Psoas muscle (tissue), 7 donors: ENCODE measurements at regions not wholly inside any gene's neighbourhood (a gene's known extent, or its start where the extent isn't known, plus 50 kb on each side); places are given as distances from the start of the nearest gene placed in this dataset.

Experiments
- ATAC-seq, 4 donors: fragments of 200-7000 bp; cut with Tn5 transposase; one replicate each; pipeline ENCODE4 v1.9.1; 2020; ENCODE audit warnings: moderate library complexity in 3 of 4, mild to moderate bottlenecking in 2 of 4
- DNase-seq, 2 donors: peaks; one replicate each; pipeline ENCODE4 v3.0.0-alpha.2; 2020
- H3K27ac ChIP-seq: fragments of 200-600 bp; one replicate; pipeline ENCODE4 v1.8.0; 2022
- H3K27me3 ChIP-seq, 3 donors: fragments of 200-600 bp in 1 of 3; one replicate each; pipeline versions ENCODE4 v1.6.1 to v1.8.0; 2013 to 2022; ENCODE audit warnings: low read length in 2 of 3, mild to moderate bottlenecking in 2 of 3, moderate library complexity in 1 of 3; ENCODE audit not compliant: insufficient read depth in 3 of 3
- H3K36me3 ChIP-seq, 2 donors: fragments of 200-600 bp in 1 of 2; one replicate each; pipeline versions ENCODE4 v1.6.1 to v1.8.0; 2013 to 2022; ENCODE audit warnings: low read depth in 1 of 2, mild to moderate bottlenecking in 1 of 2, moderate library complexity in 1 of 2; ENCODE audit not compliant: insufficient read depth in 1 of 2
- H3K4me1 ChIP-seq: fragments of 200-600 bp; one replicate; pipeline ENCODE4 v1.8.0; 2022
- H3K4me3 ChIP-seq: fragments of 200-600 bp; one replicate; pipeline ENCODE4 v1.8.0; 2022; ENCODE audit warnings: mild to moderate bottlenecking
- H3K9me3 ChIP-seq: fragments of 200-600 bp; one replicate; pipeline ENCODE4 v1.8.0; 2022
- WGBS, 3 donors: extraction: QIAGEN DNeasy Blood & Tissue Kit; methylation state at CpG; one replicate each; pipeline versions ENCODE4 v1.1.6 to v1.1.7; 2013; 5-methylcytosine and 5-hydroxymethylcytosine counted together
- intact Hi-C, 2 donors: fragments of 100-400 bp; cut with DNase I; formaldehyde crosslinking; loops; one replicate each; pipeline versions ENCODE4 v1.11.0 to v1.14.2; 2022
- TF ChIP-seq, protein P1 (sequence below): fragments of 200-600 bp; IDR thresholded peaks from one replicate; pipeline ENCODE4 v1.8.0; 2022; ENCODE audit warnings: antibody characterized with exemption
- donor health status: healthy with polysubstance abuse.
- donor health status: DM: no; HTN: no; CAD: no; lungs with moderate emphysema.
- donor health status: Bipolar disorder and iron deficiency.
- donor health status: healthy.
- donor health status: DM: yes; HTN: yes; CAD: no.
- donor health status: DM: no; HTN: no; CAD: no.
- donor health status: DM: yes; HTN: yes; CAD: no.

DNA sequence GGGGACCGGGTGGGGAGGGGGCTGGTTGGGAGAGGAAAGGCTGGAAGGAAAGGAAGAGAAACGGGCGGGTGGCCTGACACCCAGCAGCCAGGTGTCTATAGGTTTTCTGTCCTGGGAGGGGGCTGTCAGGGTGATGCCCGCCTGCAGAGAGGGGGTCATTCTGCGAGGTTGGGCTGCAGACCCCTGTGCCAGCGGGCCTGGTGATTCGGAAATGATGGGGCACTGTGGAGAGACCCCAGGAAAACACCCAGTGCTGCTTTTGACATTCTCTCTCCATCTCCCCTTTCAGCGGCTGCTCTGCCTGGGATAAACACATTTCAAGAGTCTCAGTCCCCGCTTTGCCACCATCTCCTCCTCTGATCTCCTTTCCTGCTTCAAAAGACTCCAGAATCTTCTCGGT lies 168.5 kb upstream of the RTL1 start:
- Histone ChIP-seq H3K4me1 (no peaks in the 10 kb centered on the region), H3K27ac (no peak overlapping the region), H3K4me3 (no peak overlapping the region), H3K36me3 (no peaks in the 10 kb centered on the region), H3K27me3 (peaks cover 0 to 25% (median 6%) of the 10 kb centered on the region in 3 donors), H3K9me3 (no peaks in the 10 kb centered on the region)
- TF ChIP-seq, protein P1, sequence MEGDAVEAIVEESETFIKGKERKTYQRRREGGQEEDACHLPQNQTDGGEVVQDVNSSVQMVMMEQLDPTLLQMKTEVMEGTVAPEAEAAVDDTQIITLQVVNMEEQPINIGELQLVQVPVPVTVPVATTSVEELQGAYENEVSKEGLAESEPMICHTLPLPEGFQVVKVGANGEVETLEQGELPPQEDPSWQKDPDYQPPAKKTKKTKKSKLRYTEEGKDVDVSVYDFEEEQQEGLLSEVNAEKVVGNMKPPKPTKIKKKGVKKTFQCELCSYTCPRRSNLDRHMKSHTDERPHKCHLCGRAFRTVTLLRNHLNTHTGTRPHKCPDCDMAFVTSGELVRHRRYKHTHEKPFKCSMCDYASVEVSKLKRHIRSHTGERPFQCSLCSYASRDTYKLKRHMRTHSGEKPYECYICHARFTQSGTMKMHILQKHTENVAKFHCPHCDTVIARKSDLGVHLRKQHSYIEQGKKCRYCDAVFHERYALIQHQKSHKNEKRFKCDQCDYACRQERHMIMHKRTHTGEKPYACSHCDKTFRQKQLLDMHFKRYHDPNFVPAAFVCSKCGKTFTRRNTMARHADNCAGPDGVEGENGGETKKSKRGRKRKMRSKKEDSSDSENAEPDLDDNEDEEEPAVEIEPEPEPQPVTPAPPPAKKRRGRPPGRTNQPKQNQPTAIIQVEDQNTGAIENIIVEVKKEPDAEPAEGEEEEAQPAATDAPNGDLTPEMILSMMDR, result no peak
- no peak for ATAC-seq
- WGBS, 3 donors, result 81 to 85% (median 82%) methylated on average over 10 of the region's 10 CpGs
- intact Hi-C loops, result no loop called here
- DNase-seq, result no peak

DNA sequence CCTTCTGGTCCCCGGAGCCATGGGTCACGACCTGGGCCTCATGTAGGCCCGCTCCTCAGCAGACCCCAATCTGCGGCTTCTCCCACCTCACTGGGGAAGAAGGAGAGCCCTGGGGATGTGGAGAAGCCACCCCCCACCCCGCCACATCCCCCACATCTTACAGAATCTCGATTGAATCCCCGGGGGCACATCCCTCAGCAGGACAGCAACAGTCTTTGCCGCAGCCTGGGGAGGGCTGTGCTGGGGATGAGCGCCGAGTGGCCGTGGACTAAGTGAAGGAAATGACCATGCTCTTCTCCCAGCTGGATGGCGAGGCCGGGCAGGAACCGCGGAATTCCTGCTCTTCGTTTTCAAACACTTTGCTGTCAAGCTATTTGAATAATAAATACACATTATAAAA lies 169.0 kb upstream of the RTL1 start:
- intact Hi-C loops, result no loop called here
- Histone ChIP-seq H3K27me3 (peaks cover 0 to 30% (median 6%) of the 10 kb centered on the region in 3 donors), H3K36me3 (no peaks in the 10 kb centered on the region), H3K4me3 (no peak overlapping the region), H3K4me1 (no peaks in the 10 kb centered on the region), H3K9me3 (no peaks in the 10 kb centered on the region), H3K27ac (no peak overlapping the region)
- DNase-seq (no peak), ATAC-seq (no peak)
- 78 to 81% (median 78%) methylated on average over 16 of the region's 16 CpGs for WGBS, 3 donors
- TF ChIP-seq, protein P1, result no peak

DNA sequence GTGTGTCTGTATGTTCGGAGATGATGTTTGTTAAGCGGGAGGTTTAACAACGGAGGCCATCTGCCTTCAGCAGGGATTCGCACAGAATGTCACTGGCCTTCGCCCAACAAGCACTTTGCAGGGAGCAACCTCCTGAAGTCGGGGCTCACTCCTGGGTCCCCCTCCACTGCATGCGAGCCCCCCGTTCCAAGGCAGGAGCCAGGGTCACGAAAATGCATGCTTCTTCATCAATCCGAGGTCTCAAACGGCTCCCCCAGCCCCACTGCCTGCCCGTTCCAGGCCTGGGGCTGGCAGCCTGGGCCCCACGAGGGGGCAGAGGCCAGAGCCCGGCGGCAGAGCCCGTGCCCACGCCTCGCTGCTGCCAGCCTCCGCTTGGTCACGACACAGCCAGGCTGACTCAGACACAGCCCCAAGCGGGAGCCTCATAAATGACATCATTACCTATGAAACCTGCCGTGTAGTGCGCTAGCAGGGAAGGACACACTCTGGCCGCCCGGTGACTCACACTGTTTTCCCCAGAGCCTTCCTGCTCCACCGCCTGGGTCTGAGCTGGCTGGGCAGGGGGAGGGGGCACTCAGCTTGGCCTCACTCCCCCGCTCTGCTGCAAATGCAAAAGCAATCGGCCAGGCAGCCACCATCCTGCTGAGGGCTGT lies 169.5 kb upstream of the RTL1 start:
- Histone ChIP-seq H3K27ac (no peak overlapping the region), H3K9me3 (no peaks in the 10 kb centered on the region), H3K4me1 (no peaks in the 10 kb centered on the region), H3K27me3 (peaks cover 0 to 35% (median 11%) of the 10 kb centered on the region in 3 donors), H3K4me3 (no peak overlapping the region), H3K36me3 (no peaks in the 10 kb centered on the region)
- intact Hi-C loops, result no loop called here
- TF ChIP-seq, protein P1, result no peak
- peak in 1 of 2 donors; percentile 49 for DNase-seq
- ATAC-seq, result peak in 3 of 4 donors; percentile 24 to 41 (median 36)
- WGBS, 3 donors, result 56 to 71% (median 57%) methylated on average over 28 of the region's 28 CpGs

- TF ChIP-seq, protein P1, result no peak
- H3K9me3 ChIP-seq, result no peaks in the 10 kb centered on the region
- H3K36me3 ChIP-seq, result no peaks in the 10 kb centered on the region
- H3K27ac ChIP-seq, result no peak overlapping the region
- WGBS, 3 donors, result 71 to 83% (median 79%) methylated on average over 7 of the region's 7 CpGs
- no peak for DNase-seq
- no peak for ATAC-seq
- intact Hi-C loops, result no loop called here
- H3K4me1 ChIP-seq, result no peaks in the 10 kb centered on the region
- H3K27me3 ChIP-seq, result peaks cover 0 to 40% (median 16%) of the 10 kb centered on the region in 3 donors
- no peak overlapping the region for H3K4me3 ChIP-seq
These were observed 170.1 kb upstream of the RTL1 start for GRCh38 chr14:101073598-101073965.
